Type B pancreatic cell (in vitro differentiated cells): ENCODE measurements at regions not wholly inside any gene's neighbourhood (a gene's known extent, or its start where the extent isn't known, plus 50 kb on each side); places are given as distances from the start of the nearest gene placed in this dataset.

Experiments used
- DNase-seq: peaks from one replicate; pipeline ENCODE4 v3.0.0; 2021; ENCODE audit warnings: mixed read lengths; ENCODE audit not compliant: unreplicated experiment; ENCODE audit errors: extremely low spot score
- H3K27ac Mint-ChIP-seq: 2 replicates; pipeline ENCODE4 v1.8.0; 2021; ENCODE audit warnings: mild to moderate bottlenecking, mixed read lengths
- H3K27me3 Mint-ChIP-seq: 2 replicates; pipeline ENCODE4 v1.8.0; 2021; ENCODE audit warnings: mixed read lengths
- H3K36me3 Mint-ChIP-seq: 2 replicates; pipeline ENCODE4 v1.8.0; 2021; ENCODE audit warnings: mixed read lengths
- H3K4me1 Mint-ChIP-seq: one replicate; pipeline ENCODE4 v1.8.0; 2021; ENCODE audit warnings: mixed read lengths; ENCODE audit not compliant: unreplicated experiment
- H3K4me3 Mint-ChIP-seq: 2 replicates; pipeline ENCODE4 v1.8.0; 2021; ENCODE audit warnings: mild to moderate bottlenecking, mixed read lengths
- H3K9me3 Mint-ChIP-seq: 2 replicates; pipeline ENCODE4 v1.8.0; 2021; ENCODE audit warnings: mixed read lengths
- CTCF ChIP-seq: fragments of 200-600 bp; sonication (generic); conservative IDR thresholded peaks from 2 replicates; pipeline ENCODE4 v1.5.0; 2021; ENCODE audit warnings: antibody characterized with exemption, mild to moderate bottlenecking

GRCh38 chrX:22406201-22406737 is 133.6 kb downstream of the CBLL2 start:
- no peak overlapping the region for H3K27ac Mint-ChIP-seq
- H3K9me3 Mint-ChIP-seq, result peaks cover 4% of the 10 kb centered on the region
- H3K4me1 Mint-ChIP-seq, result no peaks in the 10 kb centered on the region
- no peaks in the 10 kb centered on the region for H3K36me3 Mint-ChIP-seq
- H3K27me3 Mint-ChIP-seq, result no peaks in the 10 kb centered on the region
- no peak for DNase-seq
- no peak for TF ChIP-seq CTCF
- H3K4me3 Mint-ChIP-seq, result no peak overlapping the region

GRCh38 chrX:22409418-22409817 is 136.7 kb downstream of the CBLL2 start:
- Mint-ChIP-seq H3K9me3 (no peaks in the 10 kb centered on the region), H3K27me3 (no peaks in the 10 kb centered on the region), H3K27ac (no peak overlapping the region), H3K36me3 (no peaks in the 10 kb centered on the region), H3K4me1 (no peaks in the 10 kb centered on the region), H3K4me3 (no peak overlapping the region)
- no peak for TF ChIP-seq CTCF
- no peak for DNase-seq

GRCh38 chrX:22424122-22424915 is 151.6 kb downstream of the CBLL2 start:
- DNase-seq, result no peak
- Mint-ChIP-seq H3K27ac (no peak overlapping the region), H3K4me1 (no peaks in the 10 kb centered on the region), H3K9me3 (peaks cover 7% of the 10 kb centered on the region), H3K27me3 (no peaks in the 10 kb centered on the region), H3K36me3 (peaks cover 4% of the 10 kb centered on the region), H3K4me3 (no peak overlapping the region)
- no peak for TF ChIP-seq CTCF

- H3K36me3 Mint-ChIP-seq, result peaks cover 4% of the 10 kb centered on the region
- H3K4me1 Mint-ChIP-seq, result no peaks in the 10 kb centered on the region
These were observed 152.2 kb downstream of the CBLL2 start for GRCh38 chrX:22424919-22425318.

GRCh38 chrX:22429704-22430103 is 157.0 kb downstream of the CBLL2 start:
- Mint-ChIP-seq H3K9me3 (peaks cover 17% of the 10 kb centered on the region), H3K27me3 (no peaks in the 10 kb centered on the region), H3K27ac (no peak overlapping the region), H3K4me1 (no peaks in the 10 kb centered on the region), H3K4me3 (no peak overlapping the region), H3K36me3 (peaks cover 4% of the 10 kb centered on the region)
- DNase-seq, result no peak
- TF ChIP-seq CTCF, result no peak

More at GRCh38 chrX:22424919-22425318, 152.2 kb downstream of the CBLL2 start:
- H3K4me3 Mint-ChIP-seq, result no peak overlapping the region
- no peak overlapping the region for H3K27ac Mint-ChIP-seq
- H3K9me3 Mint-ChIP-seq, result peaks cover 7% of the 10 kb centered on the region
- H3K27me3 Mint-ChIP-seq, result no peaks in the 10 kb centered on the region
- no peak for TF ChIP-seq CTCF
- DNase-seq, result no peak
